Iris pigment epithelial cell (primary cell): ENCODE measurements at regions not wholly inside any gene's neighbourhood (a gene's known extent, or its start where the extent isn't known, plus 50 kb on each side); places are given as distances from the start of the nearest gene placed in this dataset.
"Not testable (repeated sequence)": the region's sequence is repeated elsewhere in the genome, so short reads cannot be mapped to it uniquely, and the experiment has no call there.

Source experiments
- DNase-seq: peaks from one replicate; pipeline ENCODE4 v3.0.0-alpha.2; 2011; ENCODE audit warnings: low read depth

GRCh38 chr2:67186871-67187270, 210.3 kb upstream of the ETAA1 start:
- no peak for DNase-seq

GRCh38 chr2:67195327-67195726, 201.8 kb upstream of the ETAA1 start:
- not testable (repeated sequence) for DNase-seq

- no peak for DNase-seq
Observed at GRCh38 chr2:67201521-67201920, 195.6 kb upstream of the ETAA1 start.

GRCh38 chr2:67204349-67204748, 192.8 kb upstream of the ETAA1 start:
- DNase-seq, result no peak

GRCh38 chr2:67208887-67209500, 188.1 kb upstream of the ETAA1 start:
- peak; percentile 33 for DNase-seq

- no peak for DNase-seq
Observed at GRCh38 chr2:67210430-67210829, 186.7 kb upstream of the ETAA1 start.

GRCh38 chr2:67212203-67212602, 184.9 kb upstream of the ETAA1 start:
- DNase-seq, result no peak

- no peak for DNase-seq
Observed at GRCh38 chr2:67213270-67213670, 183.9 kb upstream of the ETAA1 start.

GRCh38 chr2:67213677-67214402, 183.3 kb upstream of the ETAA1 start:
- DNase-seq, result no peak

- no peak for DNase-seq
Observed at GRCh38 chr2:67214585-67215185, 182.4 kb upstream of the ETAA1 start.

GRCh38 chr2:67215214-67216055, 181.7 kb upstream of the ETAA1 start:
- DNase-seq, result peak; percentile 83

GRCh38 chr2:67216103-67216502, 181.0 kb upstream of the ETAA1 start:
- DNase-seq, result no peak

GRCh38 chr2:67216881-67217280, 180.3 kb upstream of the ETAA1 start:
- DNase-seq, result no peak

- DNase-seq, result no peak
Observed at GRCh38 chr2:67217398-67217797, 179.7 kb upstream of the ETAA1 start.

GRCh38 chr2:67218056-67218455, 179.1 kb upstream of the ETAA1 start:
- no peak for DNase-seq

- no peak for DNase-seq
Observed at GRCh38 chr2:67219651-67220050, 177.5 kb upstream of the ETAA1 start.

- DNase-seq, result peak; percentile 58
Observed at GRCh38 chr2:67221266-67221665, 175.9 kb upstream of the ETAA1 start.

- no peak for DNase-seq
Observed at GRCh38 chr2:67225287-67225973, 171.7 kb upstream of the ETAA1 start.

- DNase-seq, result no peak
Observed at GRCh38 chr2:67229706-67230105, 167.4 kb upstream of the ETAA1 start.

- DNase-seq, result no peak
Observed at GRCh38 chr2:67232936-67233335, 164.2 kb upstream of the ETAA1 start.

GRCh38 chr2:67234440-67234839, 162.7 kb upstream of the ETAA1 start:
- peak; percentile 41 for DNase-seq

GRCh38 chr2:67237288-67237687, 159.8 kb upstream of the ETAA1 start:
- DNase-seq, result no peak
